CD4-positive, alpha-beta T cell treated with Interleukin-4 for 1 hour (primary cell): ENCODE measurements at regions not wholly inside any gene's neighbourhood (a gene's known extent, or its start where the extent isn't known, plus 50 kb on each side); places are given as distances from the start of the nearest gene placed in this dataset.
A peak's percentile ranks its signal among the peaks of the same experiment; 100 is the strongest.

ENCODE experiments used
- DNase-seq, 2 donors: peaks; one replicate each; pipeline ENCODE4 v3.0.0-alpha.2; 2020 to 2022

GRCh38 chr2:205902041-205902899 is 183.7 kb downstream of the INO80D start:
- no peak for DNase-seq

- no peak for DNase-seq
Observed at GRCh38 chr2:205901491-205901890, 184.5 kb downstream of the INO80D start.

GRCh38 chr2:205898744-205899143 is 187.2 kb downstream of the INO80D start:
- DNase-seq, result no peak

GRCh38 chr2:205895981-205896655 is 189.9 kb downstream of the INO80D start:
- no peak for DNase-seq

GRCh38 chr2:205892665-205893259 is 193.2 kb downstream of the INO80D start:
- DNase-seq, result no peak

- no peak for DNase-seq
Observed at GRCh38 chr2:205892251-205892655, 193.7 kb downstream of the INO80D start.

GRCh38 chr2:205889114-205889513 is 196.9 kb downstream of the INO80D start:
- DNase-seq, result no peak

- DNase-seq, result no peak
Observed at GRCh38 chr2:205887637-205888036, 198.3 kb downstream of the INO80D start.

GRCh38 chr2:205885492-205886099 is 200.4 kb downstream of the INO80D start:
- DNase-seq, result peak; percentile 29 to 42

GRCh38 chr2:205883965-205884364 is 201.7 kb downstream of the NRP2 start:
- no peak for DNase-seq

- DNase-seq, result no peak
Observed at GRCh38 chr2:205882806-205883425, 200.6 kb downstream of the NRP2 start.

- no peak for DNase-seq
Observed at GRCh38 chr2:205880048-205880447, 197.7 kb downstream of the NRP2 start.

GRCh38 chr2:205878999-205879762 is 196.9 kb downstream of the NRP2 start:
- no peak for DNase-seq

- no peak for DNase-seq
Observed at GRCh38 chr2:205877496-205877895, 195.2 kb downstream of the NRP2 start.

GRCh38 chr2:205876127-205876526 is 193.8 kb downstream of the NRP2 start:
- no peak for DNase-seq

- no peak for DNase-seq
Observed at GRCh38 chr2:205872716-205873115, 190.4 kb downstream of the NRP2 start.

- DNase-seq, result no peak
Observed at GRCh38 chr2:205869439-205869838, 187.1 kb downstream of the NRP2 start.

GRCh38 chr2:205868773-205869333 is 186.6 kb downstream of the NRP2 start:
- peak in 1 of 2 donors; percentile 54 for DNase-seq

- DNase-seq, result no peak
Observed at GRCh38 chr2:205868053-205868452, 185.8 kb downstream of the NRP2 start.

- DNase-seq, result no peak
Observed at GRCh38 chr2:205867371-205867770, 185.1 kb downstream of the NRP2 start.

GRCh38 chr2:205865905-205866441 is 183.7 kb downstream of the NRP2 start:
- DNase-seq, result no peak
